Stimulated activated CD4-positive, alpha-beta T cell treated with anti-CD3 and anti-CD28 coated beads, Interleukin-12 subunit alpha, Interleukin-12 subunit beta, amount 100 ng/mL, for 4 hours (primary cell): ENCODE measurements at regions not wholly inside any gene's neighbourhood (a gene's known extent, or its start where the extent isn't known, plus 50 kb on each side); places are given as distances from the start of the nearest gene placed in this dataset.
A peak's percentile ranks its signal among the peaks of the same experiment; 100 is the strongest.

ENCODE experiments used
- DNase-seq: peaks from one replicate; pipeline ENCODE4 v3.0.0-alpha.2; 2020

GRCh38 chr6:119922814-119923213 is 573.3 kb upstream of the MAN1A1 start:
- no peak for DNase-seq

- DNase-seq: no peak
Observed at GRCh38 chr6:119921491-119922010, 572.0 kb upstream of the MAN1A1 start.

- no peak for DNase-seq
Observed at GRCh38 chr6:119917186-119917585, 567.6 kb upstream of the MAN1A1 start.

GRCh38 chr6:119915971-119916370 is 566.4 kb upstream of the MAN1A1 start:
- no peak for DNase-seq

GRCh38 chr6:119908157-119908556 is 558.6 kb upstream of the MAN1A1 start:
- DNase-seq: no peak

- no peak for DNase-seq
Observed at GRCh38 chr6:119902681-119903080, 553.1 kb upstream of the MAN1A1 start.

GRCh38 chr6:119896806-119897205 is 547.2 kb upstream of the MAN1A1 start:
- no peak for DNase-seq

- no peak for DNase-seq
Observed at GRCh38 chr6:119895626-119896025, 546.1 kb upstream of the MAN1A1 start.

- no peak for DNase-seq
Observed at GRCh38 chr6:119894811-119895210, 545.2 kb upstream of the MAN1A1 start.

GRCh38 chr6:119891644-119892043 is 542.1 kb upstream of the MAN1A1 start:
- no peak for DNase-seq

GRCh38 chr6:119891206-119891605 is 541.6 kb upstream of the MAN1A1 start:
- DNase-seq: no peak

GRCh38 chr6:119890470-119890869 is 540.9 kb upstream of the MAN1A1 start:
- DNase-seq: no peak

GRCh38 chr6:119887666-119888065 is 538.1 kb upstream of the MAN1A1 start:
- no peak for DNase-seq

GRCh38 chr6:119881416-119881815 is 531.9 kb upstream of the MAN1A1 start:
- no peak for DNase-seq

- no peak for DNase-seq
Observed at GRCh38 chr6:119880840-119881239, 531.3 kb upstream of the MAN1A1 start.

GRCh38 chr6:119879731-119880130 is 530.2 kb upstream of the MAN1A1 start:
- DNase-seq: no peak

GRCh38 chr6:119874381-119874780 is 524.8 kb upstream of the MAN1A1 start:
- DNase-seq: no peak

GRCh38 chr6:119873107-119873506 is 523.5 kb upstream of the MAN1A1 start:
- no peak for DNase-seq

- DNase-seq: no peak
Observed at GRCh38 chr6:119871520-119871919, 522.0 kb upstream of the MAN1A1 start.

GRCh38 chr6:119865466-119866350 is 516.1 kb upstream of the MAN1A1 start:
- no peak for DNase-seq

- no peak for DNase-seq
Observed at GRCh38 chr6:119862719-119863118, 513.2 kb upstream of the MAN1A1 start.

GRCh38 chr6:119858901-119859300 is 509.3 kb upstream of the MAN1A1 start:
- no peak for DNase-seq

GRCh38 chr6:119856136-119856535 is 506.6 kb upstream of the MAN1A1 start:
- DNase-seq: peak; percentile 4

- DNase-seq: no peak
Observed at GRCh38 chr6:119848696-119849095, 499.1 kb upstream of the MAN1A1 start.

GRCh38 chr6:119845161-119845560 is 495.6 kb upstream of the MAN1A1 start:
- DNase-seq: no peak
